Body of pancreas (tissue), 4 donors: ENCODE measurements at regions not wholly inside any gene's neighbourhood (a gene's known extent, or its start where the extent isn't known, plus 50 kb on each side); places are given as distances from the start of the nearest gene placed in this dataset.

ENCODE experiments used
- ATAC-seq: fragments of 150-250 bp; one replicate; pipeline ENCODE4 v1.9.1; 2016
- DNase-seq, 4 donors: peaks; one replicate each; pipeline ENCODE4 v3.0.0-alpha.2; 2019
- H3K27ac ChIP-seq, 4 donors: fragments of 200-600 bp; sonication (generic); 1 replicate in 3 of 4; 2 replicates in 1 of 4; pipeline versions ENCODE4 v1.5.1 to v1.6.1; 2016 to 2019; ENCODE audit warnings: mild to moderate bottlenecking in 1 of 4, mixed read lengths in 1 of 4, moderate library complexity in 1 of 4
- H3K27me3 ChIP-seq, 2 donors: fragments of 200-600 bp; sonication (generic); one replicate each; pipeline ENCODE4 v1.6.0; 2016; ENCODE audit warnings: mild to moderate bottlenecking in 1 of 2
- H3K36me3 ChIP-seq, 2 donors: fragments of 200-600 bp; sonication (generic); replicated peaks in 1 of 2; 2 replicates each; pipeline ENCODE4 v1.5.1; 2016; ENCODE audit warnings: low read depth in 2 of 2; ENCODE audit not compliant: insufficient read depth in 1 of 2
- H3K4me1 ChIP-seq: fragments of 200-600 bp; sonication (generic); one replicate; pipeline ENCODE4 v1.6.0; 2016
- H3K4me3 ChIP-seq, 2 donors: fragments of 200-600 bp; sonication (generic); 1 replicate in 1 of 2; 2 replicates in 1 of 2; pipeline ENCODE4 v1.5.1; 2016 to 2019
- H3K9me3 ChIP-seq, 3 donors: fragments of 200-600 bp; sonication (generic); 1 replicate in 2 of 3; 2 replicates in 1 of 3; pipeline ENCODE4 v1.5.1; 2016
- CTCF ChIP-seq, 7 experiments: fragments of 450-650 bp in 4 of 7; fragments of 200-600 bp in 3 of 7; sonication (generic) in 3 of 7; IDR thresholded peaks; one replicate each; pipeline ENCODE4 v1.5.1; 2016 to 2019; ENCODE audit warnings: antibody characterized with exemption in 7 of 7
- POLR2A ChIP-seq, 3 donors: fragments of 450-650 bp; IDR thresholded peaks; one replicate each; pipeline ENCODE4 v1.6.1; 2016; ENCODE audit warnings: antibody characterized with exemption in 3 of 3, mild to moderate bottlenecking in 2 of 3
- WGBS, 2 donors: methylation state at CpG; one replicate each; pipeline ENCODE4 v1.1.5; 2017; 5-methylcytosine and 5-hydroxymethylcytosine counted together
- intact Hi-C: fragments of 100-400 bp; cut with DNase I; formaldehyde crosslinking; loops from one replicate; pipeline ENCODE4 v1.15.1; 2023

GRCh38 chr1:244221991-244222390 is 170.9 kb downstream of the ZBTB18 start:
- Histone ChIP-seq H3K27ac (no peak overlapping the region), H3K4me3 (no peak overlapping the region), H3K36me3 (no peaks in the 10 kb centered on the region), H3K4me1 (no peaks in the 10 kb centered on the region), H3K9me3 (no peaks in the 10 kb centered on the region), H3K27me3 (no peaks in the 10 kb centered on the region)
- ATAC-seq, result no peak
- WGBS, 2 donors, result 43 to 60% methylated on average over 4 of the region's 4 CpGs
- no peak for DNase-seq
- intact Hi-C loops, result no loop called here
- TF ChIP-seq POLR2A (IDR thresholded peaks at IDR 0.05) (no peak), CTCF (IDR thresholded peaks at IDR 0.05) (no peak)

- Histone ChIP-seq H3K9me3 (no peaks in the 10 kb centered on the region), H3K4me3 (no peak overlapping the region), H3K4me1 (no peaks in the 10 kb centered on the region), H3K27ac (peak overlapping the region in 1 of 4 donors; percentile 48), H3K27me3 (no peaks in the 10 kb centered on the region), H3K36me3 (no peaks in the 10 kb centered on the region)
- intact Hi-C loops, result no loop called here
- peak in 1 of 4 donors; percentile 68 for DNase-seq
- no peak for ATAC-seq
- TF ChIP-seq CTCF (IDR thresholded peaks at IDR 0.05) (no peak), POLR2A (IDR thresholded peaks at IDR 0.05) (no peak)
- 68 to 86% methylated on average over 11 of the region's 11 CpGs for WGBS, 2 donors
These were observed 173.7 kb downstream of the ZBTB18 start for GRCh38 chr1:244224487-244225430.

GRCh38 chr1:244226435-244226834 is 175.4 kb downstream of the ZBTB18 start:
- 81 to 90% methylated on average over 3 of the region's 3 CpGs for WGBS, 2 donors
- intact Hi-C loops, result no loop called here
- TF ChIP-seq POLR2A (IDR thresholded peaks at IDR 0.05) (no peak), CTCF (IDR thresholded peaks at IDR 0.05) (no peak)

GRCh38 chr1:244230470-244230869 is 179.4 kb downstream of the ZBTB18 start:
- H3K27me3 ChIP-seq, result no peaks in the 10 kb centered on the region
- 91 to 98% methylated on average over 7 to 9 of the region's 9 CpGs for WGBS, 2 donors
- intact Hi-C loops, result no loop called here

More at GRCh38 chr1:244226435-244226834, 175.4 kb downstream of the ZBTB18 start:
- H3K4me3 ChIP-seq, result no peak overlapping the region
- H3K27me3 ChIP-seq, result no peaks in the 10 kb centered on the region
- H3K4me1 ChIP-seq, result peaks cover 7% of the 10 kb centered on the region
- no peak for DNase-seq
- H3K36me3 ChIP-seq, result no peaks in the 10 kb centered on the region
- H3K27ac ChIP-seq, result no peak overlapping the region
- ATAC-seq, result no peak
- H3K9me3 ChIP-seq, result no peaks in the 10 kb centered on the region

More at GRCh38 chr1:244230470-244230869, 179.4 kb downstream of the ZBTB18 start:
- no peak for TF ChIP-seq POLR2A (IDR thresholded peaks at IDR 0.05)
- no peak for TF ChIP-seq CTCF (IDR thresholded peaks at IDR 0.05)
- ATAC-seq (no peak), DNase-seq (no peak)
- Histone ChIP-seq H3K36me3 (no peaks in the 10 kb centered on the region), H3K4me1 (peaks cover 15% of the 10 kb centered on the region), H3K9me3 (no peaks in the 10 kb centered on the region), H3K27ac (no peak overlapping the region), H3K4me3 (no peak overlapping the region)
